Fibroblast of lung (primary cell): ENCODE measurements at regions not wholly inside any gene's neighbourhood (a gene's known extent, or its start where the extent isn't known, plus 50 kb on each side); places are given as distances from the start of the nearest gene placed in this dataset.

Source experiments
- DNase-seq, 2 donors: peaks; one replicate each; pipeline versions ENCODE4 v3.0.0 to v3.0.0-alpha.2; 2010; ENCODE audit warnings: low read depth in 2 of 2
- H2AFZ ChIP-seq: 2 replicates; pipeline ENCODE4 v1.5.1; 2012; ENCODE audit warnings: low read length, control low read depth, inconsistent platforms
- H3K27ac ChIP-seq: 2 replicates; pipeline ENCODE4 v1.5.1; 2011; ENCODE audit warnings: low read length, control low read depth; ENCODE audit not compliant: insufficient read depth
- H3K27me3 ChIP-seq: 2 replicates; pipeline ENCODE4 v1.5.1; 2011; ENCODE audit warnings: mild to moderate bottlenecking, low read length; ENCODE audit not compliant: control insufficient read depth, insufficient read depth
- H3K36me3 ChIP-seq: 2 replicates; pipeline ENCODE4 v1.5.1; 2011; ENCODE audit warnings: low read length; ENCODE audit not compliant: control insufficient read depth, insufficient read depth
- H3K4me1 ChIP-seq: 2 replicates; pipeline ENCODE4 v1.5.1; 2011; ENCODE audit warnings: low read length; ENCODE audit not compliant: control insufficient read depth, insufficient read depth; ENCODE audit errors: extremely low read depth
- H3K4me2 ChIP-seq: 2 replicates; pipeline ENCODE4 v1.5.1; 2011; ENCODE audit warnings: low read length, control low read depth; ENCODE audit not compliant: insufficient read depth; ENCODE audit errors: extremely low read depth
- H3K4me3 ChIP-seq, 4 experiments: fragments of 200-600 bp in 1 of 4; sonication (generic) in 1 of 4; replicated peaks in 1 of 4; 2 replicates each; pipeline ENCODE4 v1.5.1; 2011 to 2016; ENCODE audit warnings: low read length in 4 of 4, low read depth in 3 of 4, mild to moderate bottlenecking in 3 of 4, control low read depth in 2 of 4, inconsistent platforms in 1 of 4, mixed read lengths in 1 of 4; ENCODE audit not compliant: insufficient read depth in 1 of 4; ENCODE audit errors: control extremely low read depth in 1 of 4
- H3K79me2 ChIP-seq: 2 replicates; pipeline ENCODE4 v1.5.1; 2012; ENCODE audit warnings: mild to moderate bottlenecking, low read length, inconsistent platforms; ENCODE audit not compliant: control insufficient read depth, insufficient read depth
- H3K9ac ChIP-seq: 2 replicates; pipeline ENCODE4 v1.5.1; 2011; ENCODE audit warnings: mild to moderate bottlenecking, low read length, control low read depth; ENCODE audit not compliant: insufficient read depth
- H3K9me3 ChIP-seq: 2 replicates; pipeline ENCODE4 v1.5.1; 2012; ENCODE audit warnings: low read depth, low read length; ENCODE audit not compliant: control insufficient read depth, insufficient read depth
- H4K20me1 ChIP-seq: 2 replicates; pipeline ENCODE4 v1.5.1; 2011; ENCODE audit warnings: low read length; ENCODE audit not compliant: control insufficient read depth, insufficient read depth; ENCODE audit errors: extremely low read depth
- CTCF ChIP-seq, 2 donors: IDR thresholded peaks in 1 of 2; conservative IDR thresholded peaks in 1 of 2; 1 replicate in 1 of 2; 2 replicates in 1 of 2; pipeline ENCODE4 v1.5.1; 2011 to 2012; ENCODE audit warnings: low read length in 2 of 2, control low read depth in 1 of 2, inconsistent platforms in 1 of 2, low read depth in 1 of 2, mild to moderate bottlenecking in 1 of 2
- EZH2 ChIP-seq: IDR thresholded peaks from 2 replicates; pipeline ENCODE4 v1.5.1; 2012; ENCODE audit warnings: low read length, control low read depth, mild to moderate bottlenecking; ENCODE audit errors: missing control alignments

GRCh38 chr1:106831511-106831910, 225.0 kb upstream of the PRMT6 start:
- TF ChIP-seq EZH2 (no peak), CTCF (conservative IDR thresholded peaks at IDR 0.05 in 1 of 2, IDR thresholded peaks at IDR 0.05 in 1 of 2; ENCODE audit: low read depth in 1 of 2, low read length in 2 of 2) (no peak)
- Histone ChIP-seq H3K27me3 (no peaks in the 10 kb centered on the region), H3K4me1 (no peaks in the 10 kb centered on the region)

GRCh38 chr1:106836708-106837107, 219.8 kb upstream of the PRMT6 start:
- no peak overlapping the region for H2AFZ ChIP-seq
- H3K4me3 ChIP-seq = no peak overlapping the region
- H3K36me3 ChIP-seq = no peaks in the 10 kb centered on the region
- H3K9me3 ChIP-seq = no peaks in the 10 kb centered on the region
- TF ChIP-seq EZH2 (no peak), CTCF (conservative IDR thresholded peaks at IDR 0.05 in 1 of 2, IDR thresholded peaks at IDR 0.05 in 1 of 2; ENCODE audit: low read depth in 1 of 2, low read length in 2 of 2) (no peak)
- no peak overlapping the region for H3K9ac ChIP-seq
- H3K27me3 ChIP-seq = no peaks in the 10 kb centered on the region
- H3K4me2 ChIP-seq = no peak overlapping the region
- no peak for DNase-seq
- no peaks in the 10 kb centered on the region for H4K20me1 ChIP-seq
- H3K4me1 ChIP-seq = no peaks in the 10 kb centered on the region
- H3K79me2 ChIP-seq = no peaks in the 10 kb centered on the region
- H3K27ac ChIP-seq = no peak overlapping the region

More at GRCh38 chr1:106831511-106831910, 225.0 kb upstream of the PRMT6 start:
- Histone ChIP-seq H3K36me3 (no peaks in the 10 kb centered on the region), H3K4me3 (no peak overlapping the region), H4K20me1 (no peaks in the 10 kb centered on the region), H3K9ac (no peak overlapping the region), H3K4me2 (no peak overlapping the region), H2AFZ (no peak overlapping the region), H3K9me3 (no peaks in the 10 kb centered on the region), H3K79me2 (no peaks in the 10 kb centered on the region), H3K27ac (no peak overlapping the region)
- peak in 1 of 2 donors; percentile 6 for DNase-seq

- Histone ChIP-seq H3K4me2 (no peak overlapping the region), H3K27me3 (no peaks in the 10 kb centered on the region), H4K20me1 (no peaks in the 10 kb centered on the region), H3K9me3 (no peaks in the 10 kb centered on the region), H3K4me3 (no peak overlapping the region), H3K4me1 (no peaks in the 10 kb centered on the region), H3K79me2 (no peaks in the 10 kb centered on the region), H3K27ac (no peak overlapping the region), H3K36me3 (no peaks in the 10 kb centered on the region), H2AFZ (no peak overlapping the region), H3K9ac (no peak overlapping the region)
- no peak for DNase-seq
- TF ChIP-seq CTCF (conservative IDR thresholded peaks at IDR 0.05 in 1 of 2, IDR thresholded peaks at IDR 0.05 in 1 of 2; ENCODE audit: low read depth in 1 of 2, low read length in 2 of 2) (no peak), EZH2 (no peak)
Observed at GRCh38 chr1:106843518-106843917, 213.0 kb upstream of the PRMT6 start.
